ENCODE measurements at regions not wholly inside any gene's neighbourhood (a gene's known extent, or its start where the extent isn't known, plus 50 kb on each side); places are given as distances from the start of the nearest gene placed in this dataset.

DNA sequence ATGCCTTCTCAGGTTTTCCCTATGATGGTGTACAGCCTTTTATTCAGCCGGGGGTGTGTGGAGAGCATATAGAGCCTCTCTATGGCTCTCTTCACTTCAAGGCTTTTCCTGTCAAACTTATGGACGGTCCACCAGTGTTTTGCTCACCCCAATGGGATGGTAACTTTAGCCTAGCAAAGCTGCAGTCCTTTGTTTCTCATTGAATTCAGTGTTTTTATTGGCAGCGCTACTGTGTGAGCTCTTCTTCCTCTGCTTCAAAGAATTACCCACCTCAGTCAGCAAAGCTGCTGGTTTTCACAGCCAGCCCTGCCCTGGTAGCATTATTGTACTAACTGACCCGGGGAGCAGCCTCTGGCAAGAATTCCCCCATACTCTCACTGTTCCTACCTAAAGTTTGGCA is 145.3 kb upstream of the RRP15 start:
- Mint-ChIP-seq H3K9me3 (peaks cover 5% of the 10 kb centered on the region), H3K27ac (no peak overlapping the region), H3K36me3 (ENCODE audit: low read depth) (no peaks in the 10 kb centered on the region), H3K27me3 (ENCODE audit: low read depth) (no peaks in the 10 kb centered on the region), H3K4me1 (ENCODE audit: low read depth) (no peaks in the 10 kb centered on the region), H3K4me3 (no peak overlapping the region)

DNA sequence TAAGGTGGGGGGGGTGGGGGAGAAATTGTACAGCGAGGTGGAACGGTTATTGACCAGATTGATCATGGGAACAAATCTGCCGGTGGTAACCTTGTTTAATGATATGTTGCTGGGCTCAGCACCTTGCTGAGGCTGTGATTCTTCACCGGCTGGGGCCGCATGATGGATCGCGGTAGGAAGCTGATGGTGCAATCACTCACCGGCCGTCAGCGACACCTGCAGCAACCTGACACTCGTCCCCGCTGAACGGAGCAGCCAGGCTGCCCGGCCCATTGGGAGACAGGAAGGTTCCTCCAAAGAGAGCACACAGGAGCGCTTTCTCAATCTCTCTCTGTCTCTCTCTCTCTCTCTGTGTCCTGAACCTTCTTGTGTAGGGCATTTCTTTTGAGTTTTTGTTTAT is 128.5 kb upstream of the RRP15 start:
- Mint-ChIP-seq H3K36me3 (ENCODE audit: low read depth) (no peaks in the 10 kb centered on the region), H3K4me1 (ENCODE audit: low read depth) (no peaks in the 10 kb centered on the region), H3K9me3 (no peaks in the 10 kb centered on the region), H3K4me3 (no peak overlapping the region), H3K27ac (no peak overlapping the region), H3K27me3 (ENCODE audit: low read depth) (peaks cover 18% of the 10 kb centered on the region)

GRCh38 chr1:218163371-218163770 is 121.7 kb upstream of the RRP15 start:
- H3K27me3 Mint-ChIP-seq (ENCODE audit: low read depth) = peaks cover 50% of the 10 kb centered on the region
- H3K4me1 Mint-ChIP-seq (ENCODE audit: low read depth) = peaks cover 9% of the 10 kb centered on the region
- no peak overlapping the region for H3K27ac Mint-ChIP-seq
- no peaks in the 10 kb centered on the region for H3K36me3 Mint-ChIP-seq (ENCODE audit: low read depth)
- no peak overlapping the region for H3K4me3 Mint-ChIP-seq
- no peaks in the 10 kb centered on the region for H3K9me3 Mint-ChIP-seq

- peaks cover 53% of the 10 kb centered on the region for H3K27me3 Mint-ChIP-seq (ENCODE audit: low read depth)
- peak overlapping the region; percentile 78 for H3K4me3 Mint-ChIP-seq
- no peaks in the 10 kb centered on the region for H3K36me3 Mint-ChIP-seq (ENCODE audit: low read depth)
- H3K4me1 Mint-ChIP-seq (ENCODE audit: low read depth) = peaks cover 9% of the 10 kb centered on the region
- H3K27ac Mint-ChIP-seq = no peak overlapping the region
- no peaks in the 10 kb centered on the region for H3K9me3 Mint-ChIP-seq
Observed at GRCh38 chr1:218164111-218164929, 120.8 kb upstream of the RRP15 start.

DNA sequence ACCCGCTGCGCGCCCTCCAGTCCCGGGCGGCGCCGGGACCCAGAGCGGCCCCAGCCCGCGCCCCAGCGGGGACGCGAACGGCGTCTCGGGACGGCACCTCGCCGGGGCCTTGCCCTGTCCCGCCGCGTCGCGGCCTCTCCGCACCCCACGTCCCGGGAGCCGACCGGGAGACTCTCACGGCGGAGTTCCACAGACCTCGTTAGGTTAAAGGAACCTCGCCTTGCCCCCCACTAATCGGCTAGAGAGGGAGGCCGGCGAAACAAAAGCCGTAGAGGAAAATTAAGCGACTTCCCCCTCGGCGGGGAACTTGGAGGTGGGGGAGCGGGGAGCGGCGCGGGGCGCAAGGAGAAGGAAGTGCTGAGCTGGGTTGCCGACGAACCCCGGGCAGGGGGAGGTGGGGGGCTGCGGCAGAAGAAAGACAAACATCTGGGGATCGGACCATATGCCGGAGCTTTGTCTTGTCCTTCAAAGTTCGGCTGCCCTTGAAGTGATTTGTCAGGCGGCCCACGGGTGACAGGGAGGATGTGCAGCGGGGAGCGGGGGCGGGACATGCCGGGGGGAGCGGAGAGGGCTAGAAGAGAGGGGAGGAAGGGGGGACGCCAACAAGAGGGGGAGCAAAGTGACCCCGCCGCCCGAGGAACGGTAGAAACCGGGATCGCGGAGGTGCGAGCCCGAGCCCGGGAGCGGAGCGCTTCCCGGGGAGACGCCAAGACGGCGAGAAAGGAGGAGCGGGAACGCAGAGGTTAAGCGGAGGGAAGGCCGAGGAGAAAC is 120.0 kb upstream of the RRP15 start:
- peaks cover 56% of the 10 kb centered on the region for H3K27me3 Mint-ChIP-seq (ENCODE audit: low read depth)
- no peaks in the 10 kb centered on the region for H3K36me3 Mint-ChIP-seq (ENCODE audit: low read depth)
- no peaks in the 10 kb centered on the region for H3K9me3 Mint-ChIP-seq
- H3K27ac Mint-ChIP-seq = no peak overlapping the region
- H3K4me3 Mint-ChIP-seq = peak overlapping the region; percentile 63
- peaks cover 9% of the 10 kb centered on the region for H3K4me1 Mint-ChIP-seq (ENCODE audit: low read depth)

GRCh38 chr1:218165701-218166114 is 119.4 kb upstream of the RRP15 start:
- Mint-ChIP-seq H3K9me3 (no peaks in the 10 kb centered on the region), H3K4me3 (peak overlapping the region; percentile 63), H3K27ac (no peak overlapping the region), H3K36me3 (ENCODE audit: low read depth) (no peaks in the 10 kb centered on the region), H3K4me1 (ENCODE audit: low read depth) (peaks cover 9% of the 10 kb centered on the region), H3K27me3 (ENCODE audit: low read depth) (peaks cover 56% of the 10 kb centered on the region)

DNA sequence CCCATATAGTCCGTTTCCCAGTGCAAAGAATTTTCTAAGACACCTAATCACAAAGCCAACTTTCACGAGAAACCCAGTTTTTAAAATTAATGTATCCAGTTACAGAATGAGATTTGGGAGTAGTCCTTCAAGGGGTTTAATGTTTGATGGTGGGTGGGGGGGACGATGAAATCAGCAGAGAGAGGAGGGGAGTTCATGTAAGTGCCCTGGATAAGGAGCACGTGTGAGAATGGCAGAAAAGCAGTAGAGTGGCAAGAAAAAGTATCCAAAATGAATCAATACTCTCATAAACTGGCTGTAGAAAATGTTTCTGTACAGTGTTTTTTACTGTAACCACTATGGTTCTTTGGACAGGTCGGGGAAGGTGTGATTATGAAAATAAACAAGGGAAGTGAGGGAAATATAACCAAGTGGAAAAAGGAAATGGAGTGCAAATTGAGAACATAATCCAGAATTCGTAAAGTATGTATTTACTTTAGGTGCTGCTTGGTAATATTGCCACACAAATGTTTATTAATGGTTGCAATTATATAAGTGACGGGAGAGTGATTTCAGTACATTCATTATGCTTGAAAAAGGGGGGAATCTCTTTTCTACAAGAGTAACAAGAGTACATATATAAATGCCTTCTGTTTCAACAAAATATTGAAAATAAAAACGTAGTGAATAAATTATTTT is 118.7 kb upstream of the RRP15 start:
- Mint-ChIP-seq H3K4me1 (ENCODE audit: low read depth) (peaks cover 9% of the 10 kb centered on the region), H3K9me3 (no peaks in the 10 kb centered on the region), H3K27ac (no peak overlapping the region), H3K27me3 (ENCODE audit: low read depth) (peaks cover 60% of the 10 kb centered on the region), H3K4me3 (no peak overlapping the region), H3K36me3 (ENCODE audit: low read depth) (no peaks in the 10 kb centered on the region)

- H3K27me3 Mint-ChIP-seq (ENCODE audit: low read depth) = peaks cover 23% of the 10 kb centered on the region
Observed at GRCh38 chr1:218171302-218171893, 113.7 kb upstream of the RRP15 start.

GRCh38 chr1:218182455-218182854 is 102.6 kb upstream of the RRP15 start:
- Mint-ChIP-seq H3K4me3 (no peak overlapping the region), H3K9me3 (no peaks in the 10 kb centered on the region), H3K27me3 (ENCODE audit: low read depth) (no peaks in the 10 kb centered on the region), H3K4me1 (ENCODE audit: low read depth) (no peaks in the 10 kb centered on the region), H3K36me3 (ENCODE audit: low read depth) (no peaks in the 10 kb centered on the region), H3K27ac (no peak overlapping the region)

More at GRCh38 chr1:218171302-218171893, 113.7 kb upstream of the RRP15 start:
- no peak overlapping the region for H3K4me3 Mint-ChIP-seq
- H3K27ac Mint-ChIP-seq = no peak overlapping the region
- H3K4me1 Mint-ChIP-seq (ENCODE audit: low read depth) = no peaks in the 10 kb centered on the region
- H3K9me3 Mint-ChIP-seq = no peaks in the 10 kb centered on the region
- H3K36me3 Mint-ChIP-seq (ENCODE audit: low read depth) = no peaks in the 10 kb centered on the region

- H3K9me3 Mint-ChIP-seq = no peaks in the 10 kb centered on the region
- no peaks in the 10 kb centered on the region for H3K4me1 Mint-ChIP-seq (ENCODE audit: low read depth)
- H3K27ac Mint-ChIP-seq = no peak overlapping the region
- H3K36me3 Mint-ChIP-seq (ENCODE audit: low read depth) = no peaks in the 10 kb centered on the region
- no peak overlapping the region for H3K4me3 Mint-ChIP-seq
- no peaks in the 10 kb centered on the region for H3K27me3 Mint-ChIP-seq (ENCODE audit: low read depth)
Observed at GRCh38 chr1:218200979-218201378, 84.1 kb upstream of the RRP15 start.

DNA sequence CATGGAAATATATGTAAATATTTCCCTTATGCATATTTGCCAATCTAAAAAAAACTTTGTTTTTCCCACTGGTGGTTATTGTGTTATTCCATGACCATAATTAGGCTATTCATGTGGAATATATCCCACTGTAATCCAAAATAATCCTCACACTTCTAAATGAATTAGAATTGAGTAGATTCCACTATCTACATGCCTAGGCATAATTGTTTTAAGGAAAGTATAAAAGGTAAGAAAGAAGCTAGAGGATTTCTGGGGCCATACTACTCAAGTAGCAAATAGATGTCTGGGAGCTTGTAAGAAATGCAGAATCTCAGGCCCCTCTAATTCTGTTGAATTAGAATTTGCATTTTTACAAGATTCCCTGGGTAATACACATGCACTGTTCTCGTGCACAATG is 83.5 kb upstream of the RRP15 start:
- no peaks in the 10 kb centered on the region for H3K4me1 Mint-ChIP-seq (ENCODE audit: low read depth)
- no peaks in the 10 kb centered on the region for H3K9me3 Mint-ChIP-seq
- H3K36me3 Mint-ChIP-seq (ENCODE audit: low read depth) = no peaks in the 10 kb centered on the region
- H3K27me3 Mint-ChIP-seq (ENCODE audit: low read depth) = no peaks in the 10 kb centered on the region
- H3K27ac Mint-ChIP-seq = no peak overlapping the region
- no peak overlapping the region for H3K4me3 Mint-ChIP-seq

DNA sequence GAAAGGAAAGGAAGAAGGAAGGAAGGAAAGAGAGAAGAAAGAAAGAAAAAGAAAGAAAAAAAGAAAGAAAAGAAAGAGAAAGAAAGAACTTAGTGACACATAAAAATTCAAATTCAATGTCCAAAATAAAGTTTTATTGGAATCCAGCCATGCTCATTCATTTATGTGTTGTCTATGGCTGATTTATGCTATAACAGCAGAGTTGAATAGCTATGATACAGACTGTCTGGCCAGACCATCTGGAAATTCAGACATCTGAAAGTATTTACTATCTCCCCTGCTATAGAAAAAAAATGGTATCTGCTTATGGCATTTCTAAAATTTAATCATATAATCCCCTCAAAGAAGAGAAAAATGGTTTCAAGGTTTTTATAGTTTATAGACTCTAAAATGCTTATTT is 79.4 kb upstream of the RRP15 start:
- no peaks in the 10 kb centered on the region for H3K9me3 Mint-ChIP-seq
- no peaks in the 10 kb centered on the region for H3K36me3 Mint-ChIP-seq (ENCODE audit: low read depth)
- H3K4me1 Mint-ChIP-seq (ENCODE audit: low read depth) = no peaks in the 10 kb centered on the region
- H3K27me3 Mint-ChIP-seq (ENCODE audit: low read depth) = no peaks in the 10 kb centered on the region
- no peak overlapping the region for H3K27ac Mint-ChIP-seq
- H3K4me3 Mint-ChIP-seq = no peak overlapping the region

- H3K9me3 Mint-ChIP-seq = no peaks in the 10 kb centered on the region
- no peaks in the 10 kb centered on the region for H3K4me1 Mint-ChIP-seq (ENCODE audit: low read depth)
- no peak overlapping the region for H3K4me3 Mint-ChIP-seq
- H3K27me3 Mint-ChIP-seq (ENCODE audit: low read depth) = no peaks in the 10 kb centered on the region
- no peaks in the 10 kb centered on the region for H3K36me3 Mint-ChIP-seq (ENCODE audit: low read depth)
- no peak overlapping the region for H3K27ac Mint-ChIP-seq
Observed at GRCh38 chr1:218207194-218207593, 77.9 kb upstream of the RRP15 start.

DNA sequence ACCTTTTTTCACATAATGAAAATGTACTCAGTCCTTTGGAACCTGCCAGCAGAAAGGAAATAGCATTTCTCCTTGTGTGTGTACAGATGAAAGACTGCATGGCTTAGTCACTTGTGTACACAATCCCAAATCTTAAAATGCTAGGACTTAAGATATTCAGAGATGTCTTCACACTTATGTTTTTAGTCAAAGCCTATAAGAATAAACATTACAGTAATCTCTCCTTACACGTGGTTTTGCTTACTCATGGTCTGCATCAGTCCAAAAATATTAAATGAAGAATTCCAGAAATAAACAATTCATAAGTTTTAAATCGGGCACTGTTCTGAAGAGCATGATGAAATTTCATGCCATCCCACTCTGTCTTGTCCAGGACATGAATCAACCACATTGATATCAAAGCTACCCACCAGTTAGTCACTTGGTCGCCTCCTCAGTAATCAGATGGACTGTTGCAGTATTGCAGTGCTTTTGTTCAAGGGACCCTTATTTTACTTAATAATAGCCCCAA is 75.7 kb upstream of the RRP15 start:
- Mint-ChIP-seq H3K27ac (no peak overlapping the region), H3K27me3 (ENCODE audit: low read depth) (no peaks in the 10 kb centered on the region), H3K9me3 (no peaks in the 10 kb centered on the region), H3K4me3 (no peak overlapping the region), H3K4me1 (ENCODE audit: low read depth) (no peaks in the 10 kb centered on the region), H3K36me3 (ENCODE audit: low read depth) (no peaks in the 10 kb centered on the region)
